H1 (cell line): ENCODE measurements at regions not wholly inside any gene's neighbourhood (a gene's known extent, or its start where the extent isn't known, plus 50 kb on each side); places are given as distances from the start of the nearest gene placed in this dataset.

ENCODE experiments used
- CTCF ChIA-PET: fragments of 300-600 bp; sonication (Branson Sonifier 250); formaldehyde crosslinking; loops from one replicate; lab custom pipeline; 2021; ENCODE audit not compliant: partially characterized antibody; lab: Charles Lee
- POLR2A ChIA-PET: fragments of 300-600 bp; sonication (Branson Sonifier 250); formaldehyde crosslinking; loops from one replicate; lab custom pipeline; 2021; ENCODE audit warnings: inconsistent platforms; ENCODE audit not compliant: partially characterized antibody; lab: Charles Lee
- DNase-seq, 2 experiments: peaks; one replicate each; pipeline versions ENCODE4 v3.0.0 to v3.0.0-alpha.2; 2010 to 2022; ENCODE audit warnings: low spot score in 2 of 2, low read depth in 1 of 2, mixed read lengths in 1 of 2
- FAIRE-seq: peaks from 2 replicates; lab custom pipeline; 2011; peaks lifted over from hg19 to GRCh38; lab: Jason Lieb, UNC
- H2AFZ ChIP-seq: 2 replicates; pipeline ENCODE4 v1.8.1; 2012; ENCODE audit warnings: low read length, inconsistent platforms
- H2AK5ac ChIP-seq: 2 replicates; pipeline ENCODE4 v1.6.1; 2013; ENCODE audit warnings: low read depth, low read length
- H2BK120ac ChIP-seq: replicated peaks from 2 replicates; pipeline ENCODE3; 2013; ENCODE audit warnings: low read depth, low read length, inconsistent platforms
- H2BK12ac ChIP-seq: 2 replicates; pipeline ENCODE4 v1.6.1; 2013; ENCODE audit warnings: low read depth, low read length
- H2BK15ac ChIP-seq: 2 replicates; pipeline ENCODE4 v1.6.1; 2013; ENCODE audit warnings: low read length
- H2BK20ac ChIP-seq: 2 replicates; pipeline ENCODE4 v1.6.1; 2013; ENCODE audit warnings: low read length
- H2BK5ac ChIP-seq: 2 replicates; pipeline ENCODE4 v1.6.1; 2013; ENCODE audit warnings: low read depth, low read length
- H3K14ac ChIP-seq: 2 replicates; pipeline ENCODE4 v1.6.1; 2013; ENCODE audit warnings: inconsistent platforms; ENCODE audit not compliant: insufficient read length
- H3K18ac ChIP-seq: 2 replicates; pipeline ENCODE4 v1.6.1; 2013; ENCODE audit warnings: low read length; ENCODE audit errors: extremely low read depth
- H3K23ac ChIP-seq: 2 replicates; pipeline ENCODE4 v1.6.1; 2013; ENCODE audit warnings: inconsistent platforms; ENCODE audit not compliant: insufficient read length
- H3K23me2 ChIP-seq: 2 replicates; pipeline ENCODE4 v1.6.1; 2013; ENCODE audit warnings: low read depth, low read length
- H3K27ac ChIP-seq: 2 replicates; pipeline ENCODE4 v1.6.1; 2011; ENCODE audit warnings: low read depth, low read length, inconsistent platforms
- H3K27me3 ChIP-seq, 4 experiments: replicated peaks in 1 of 4; 1 replicate in 1 of 4; 2 replicates in 3 of 4; pipeline versions ENCODE4 v1.6.1 to v1.8.1; 2011 to 2013; ENCODE audit warnings: low read length in 3 of 4, mild to moderate bottlenecking in 3 of 4, inconsistent platforms in 2 of 4, mixed read lengths in 2 of 4, moderate library complexity in 1 of 4; ENCODE audit not compliant: control insufficient read depth in 3 of 4, insufficient read depth in 3 of 4; ENCODE audit errors: extremely low read depth in 1 of 4
- H3K36me3 ChIP-seq, 4 experiments: 2 replicates each; pipeline versions ENCODE4 v1.6.1 to v1.8.1; 2011 to 2013; ENCODE audit warnings: mild to moderate bottlenecking in 4 of 4, low read length in 3 of 4, moderate library complexity in 2 of 4, control low read depth in 1 of 4, inconsistent platforms in 1 of 4; ENCODE audit not compliant: insufficient read depth in 4 of 4, control insufficient read depth in 2 of 4
- H3K4ac ChIP-seq: replicated peaks from 2 replicates; pipeline ENCODE3; 2013; ENCODE audit warnings: low read length, low read depth, mixed read lengths, inconsistent platforms; ENCODE audit not compliant: insufficient read length
- H3K4me1 ChIP-seq, 4 experiments: replicated peaks in 1 of 4; 1 replicate in 1 of 4; 2 replicates in 3 of 4; pipeline versions ENCODE4 v1.6.1 to v1.8.1; 2011 to 2013; ENCODE audit warnings: low read length in 3 of 4, inconsistent platforms in 2 of 4, mixed read lengths in 1 of 4; ENCODE audit not compliant: insufficient read depth in 4 of 4, control insufficient read depth in 3 of 4
- H3K4me2 ChIP-seq, 2 experiments: 2 replicates each; pipeline versions ENCODE4 v1.6.1 to v1.8.1; 2011 to 2013; ENCODE audit warnings: low read depth in 2 of 2, low read length in 2 of 2, control low read depth in 1 of 2, inconsistent platforms in 1 of 2, mild to moderate bottlenecking in 1 of 2; ENCODE audit not compliant: insufficient read depth in 1 of 2
- H3K4me3 ChIP-seq, 4 experiments: fragments of 200-600, 300-600 bp in 1 of 4; sonication (generic), shearing (Covaris generic), sonication (Bioruptor Twin) in 1 of 4; 2 replicates each; pipeline versions ENCODE4 v1.5.1 to v1.8.1; 2011 to 2016; ENCODE audit warnings: low read length in 4 of 4, low read depth in 3 of 4, control low read depth in 2 of 4, inconsistent platforms in 2 of 4, mild to moderate bottlenecking in 2 of 4, mixed read lengths in 1 of 4, moderate library complexity in 1 of 4; ENCODE audit not compliant: insufficient read depth in 2 of 4; ENCODE audit errors: extremely low read depth in 1 of 4
- H3K56ac ChIP-seq: replicated peaks from 2 replicates; pipeline ENCODE3; 2013; ENCODE audit warnings: low read depth, mild to moderate bottlenecking, mixed read lengths, low read length, inconsistent platforms; ENCODE audit not compliant: insufficient read length
- H3K79me1 ChIP-seq: 2 replicates; pipeline ENCODE4 v1.6.1; 2013; ENCODE audit warnings: low read depth, low read length, control low read depth
- H3K79me2 ChIP-seq, 2 experiments: 2 replicates each; pipeline versions ENCODE4 v1.6.1 to v1.8.1; 2012 to 2013; ENCODE audit warnings: low read length in 2 of 2, mild to moderate bottlenecking in 2 of 2, inconsistent platforms in 1 of 2; ENCODE audit not compliant: insufficient read depth in 2 of 2, control insufficient read depth in 1 of 2
- H3K9ac ChIP-seq, 4 experiments: replicated peaks in 1 of 4; 1 replicate in 1 of 4; 2 replicates in 3 of 4; pipeline versions ENCODE4 v1.6.1 to v1.8.1; 2011 to 2013; ENCODE audit warnings: low read depth in 3 of 4, low read length in 3 of 4, control low read depth in 2 of 4, mild to moderate bottlenecking in 2 of 4, moderate library complexity in 2 of 4, inconsistent platforms in 1 of 4; ENCODE audit errors: extremely low read depth in 1 of 4
- H3K9me3 ChIP-seq, 2 experiments: 2 replicates each; pipeline versions ENCODE4 v1.6.1 to v1.8.1; 2012 to 2013; ENCODE audit warnings: mild to moderate bottlenecking in 2 of 2, moderate library complexity in 2 of 2, control low read depth in 1 of 2, inconsistent platforms in 1 of 2, low read depth in 1 of 2, low read length in 1 of 2, mixed read lengths in 1 of 2; ENCODE audit not compliant: insufficient read depth in 2 of 2
- H4K20me1 ChIP-seq, 2 experiments: replicated peaks in 1 of 2; 2 replicates each; pipeline versions ENCODE3 to v1.8.1; 2011 to 2013; ENCODE audit warnings: inconsistent platforms in 2 of 2, low read length in 2 of 2, mild to moderate bottlenecking in 1 of 2; ENCODE audit not compliant: insufficient read depth in 2 of 2, control insufficient read depth in 1 of 2
- H4K5ac ChIP-seq: 2 replicates; pipeline ENCODE4 v1.6.1; 2013; ENCODE audit warnings: low read length, low read depth, mixed read lengths, inconsistent platforms; ENCODE audit not compliant: insufficient read length
- H4K8ac ChIP-seq: 2 replicates; pipeline ENCODE4 v1.8.0; 2013; ENCODE audit warnings: mild to moderate bottlenecking, moderate library complexity, low read length, inconsistent platforms; ENCODE audit not compliant: insufficient read depth; ENCODE audit errors: extremely low read depth
- H4K91ac ChIP-seq: replicated peaks from 2 replicates; pipeline ENCODE3; 2013; ENCODE audit warnings: low read length, mixed read lengths, inconsistent platforms; ENCODE audit not compliant: insufficient read length
- ASH2L ChIP-seq: fragments of 200-600, 300-600 bp; sonication (generic); IDR thresholded peaks from one replicate; pipeline ENCODE4 v1.7.1; 2017; ENCODE audit warnings: low read length
- E2F6 ChIP-seq: IDR thresholded peaks from 2 replicates; pipeline ENCODE4 v1.6.1; 2012; ENCODE audit warnings: inconsistent platforms
- GABPA ChIP-seq: IDR thresholded peaks from 2 replicates; pipeline ENCODE4 v1.6.1; 2011; ENCODE audit warnings: mild to moderate bottlenecking, low read length, moderate library complexity, borderline replicate concordance; ENCODE audit not compliant: insufficient read depth
- JUN ChIP-seq: IDR thresholded peaks from 2 replicates; pipeline ENCODE4 v1.6.1; 2011; ENCODE audit warnings: low read depth, mild to moderate bottlenecking, improper control_type of control experiment, low read length
- KDM5A ChIP-seq: fragments of 200-600 bp; IDR thresholded peaks from 2 replicates; pipeline ENCODE4 v1.7.1; 2012; ENCODE audit warnings: mild to moderate bottlenecking, low read length, inconsistent platforms, mixed read lengths
- POU5F1 ChIP-seq: IDR thresholded peaks from 2 replicates; pipeline ENCODE4 v1.6.1; 2011; ENCODE audit warnings: low read depth, mild to moderate bottlenecking, low read length, moderate library complexity
- RBBP5 ChIP-seq: IDR thresholded peaks from 2 replicates; pipeline ENCODE4 v1.7.1; 2012; ENCODE audit warnings: low read depth, mild to moderate bottlenecking, inconsistent platforms, low read length, moderate library complexity, borderline replicate concordance
- RFX5 ChIP-seq: IDR thresholded peaks from 2 replicates; pipeline ENCODE4 v1.6.1; 2011; ENCODE audit warnings: low read depth, low read length, improper control_type of control experiment, borderline replicate concordance
- RXRA ChIP-seq: IDR thresholded peaks from 2 replicates; pipeline ENCODE4 v1.6.1; 2011; ENCODE audit warnings: low read depth, mild to moderate bottlenecking, low read length, moderate library complexity; ENCODE audit not compliant: insufficient read depth
- TAF1 ChIP-seq: IDR thresholded peaks from 2 replicates; pipeline ENCODE4 v1.6.1; 2011; ENCODE audit warnings: mild to moderate bottlenecking, low read depth, low read length
- TBP ChIP-seq: IDR thresholded peaks from 2 replicates; pipeline ENCODE4 v1.6.1; 2011; ENCODE audit warnings: low read depth, low read length, improper control_type of control experiment
- TEAD4 ChIP-seq: IDR thresholded peaks from 2 replicates; pipeline ENCODE4 v1.6.1; 2012; ENCODE audit warnings: low read depth, low read length, inconsistent platforms, mixed read lengths
- YY1 ChIP-seq: IDR thresholded peaks from 2 replicates; pipeline ENCODE4 v1.6.1; 2011; ENCODE audit warnings: low read depth, mild to moderate bottlenecking, low read length
- WGBS, 2 experiments: shearing (Covaris generic) in 1 of 2; methylation state at CpG; one replicate each; pipeline versions ENCODE4 v1.1.6 to v1.1.7; 2013 to 2015; ENCODE audit warnings: low lambda C conversion rate in 2 of 2, mixed read lengths in 2 of 2, inconsistent platforms in 1 of 2, low coverage in 1 of 2, missing lambda C conversion rate in 1 of 2; ENCODE audit not compliant: insufficient replicate concordance in 2 of 2, insufficient coverage in 1 of 2, insufficient read length in 1 of 2; ENCODE audit errors: extremely low coverage in 1 of 2, missing lambda C conversion rate in 1 of 2; 5-methylcytosine and 5-hydroxymethylcytosine counted together
- TF ChIP-seq, protein P1 (sequence below): IDR thresholded peaks from 2 replicates; pipeline ENCODE4 v1.6.1; 2011; ENCODE audit warnings: low read depth, mild to moderate bottlenecking, low read length; ENCODE audit not compliant: insufficient read depth

- H4K20me1 ChIP-seq = peaks cover 0 to 10% of the 10 kb centered on the region in 2 experiments
- no peak overlapping the region for H4K5ac ChIP-seq
- no peak overlapping the region for H2BK12ac ChIP-seq
- no peak overlapping the region for H3K9ac ChIP-seq
- H3K4me2 ChIP-seq = no peak overlapping the region; a peak in 1 of 4 replicates
- H3K27ac ChIP-seq = no peak overlapping the region
- no peak overlapping the region for H3K4ac ChIP-seq
- peaks cover 0 to 15% of the 10 kb centered on the region in 2 experiments; a peak in 2 of 4 replicates for H3K79me2 ChIP-seq
- peak overlapping the region; percentile 89 for H3K23ac ChIP-seq
- DNase-seq = no peak
- peaks cover 4% of the 10 kb centered on the region; the same call in 1 of the 2 replicates for H3K79me1 ChIP-seq
- ChIA-PET POLR2A (no interaction called here), CTCF (no interaction called here)
- H3K56ac ChIP-seq = no peak overlapping the region
- H3K4me3 ChIP-seq = no peak overlapping the region
- H3K9me3 ChIP-seq = no peaks in the 10 kb centered on the region
- no peak overlapping the region for H2AFZ ChIP-seq
- H2BK20ac ChIP-seq = no peak overlapping the region
- no peak for FAIRE-seq
- H2BK5ac ChIP-seq = no peak overlapping the region; the same call in 1 of the 2 replicates
- no peak overlapping the region for H4K8ac ChIP-seq
- no peak overlapping the region for H4K91ac ChIP-seq
- no peak overlapping the region for H3K18ac ChIP-seq
- H3K14ac ChIP-seq = no peak overlapping the region
- peaks cover 8 to 11% (median 10%) of the 10 kb centered on the region in 4 experiments; a peak in 6 of 7 replicates for H3K4me1 ChIP-seq
- H2BK15ac ChIP-seq = peak overlapping the region; percentile 98
- H3K36me3 ChIP-seq = no peaks in the 10 kb centered on the region
- H2AK5ac ChIP-seq = peak overlapping the region; percentile 97
- 90 to 100% methylated on average over 2 to 4 of the region's 4 CpGs for WGBS, 2 experiments
- H3K23me2 ChIP-seq = peaks cover 13% of the 10 kb centered on the region
- peaks cover 2 to 20% (median 19%) of the 10 kb centered on the region in 4 experiments for H3K27me3 ChIP-seq
- no peak overlapping the region for H2BK120ac ChIP-seq
- TF ChIP-seq TAF1 (no peak), YY1 (no peak), POU5F1 (no peak), E2F6 (no peak), JUN (no peak), ASH2L (no peak), RFX5 (no peak), RXRA (no peak), TEAD4 (no peak), KDM5A (no peak), TBP (no peak), RBBP5 (no peak), GABPA (no peak)
- TF ChIP-seq, protein P1, sequence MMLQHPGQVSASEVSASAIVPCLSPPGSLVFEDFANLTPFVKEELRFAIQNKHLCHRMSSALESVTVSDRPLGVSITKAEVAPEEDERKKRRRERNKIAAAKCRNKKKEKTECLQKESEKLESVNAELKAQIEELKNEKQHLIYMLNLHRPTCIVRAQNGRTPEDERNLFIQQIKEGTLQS = no peak
These were observed 300.0 kb downstream of the OMA1 start for GRCh38 chr1:58246549-58246948.
